IPS DF 4.7 (cell line): ENCODE measurements at regions not wholly inside any gene's neighbourhood (a gene's known extent, or its start where the extent isn't known, plus 50 kb on each side); places are given as distances from the start of the nearest gene placed in this dataset.
A peak's percentile ranks its signal among the peaks of the same experiment; 100 is the strongest.

Experiments used
- DNase-seq: peaks from one replicate; pipeline ENCODE4 v3.0.0-alpha.2; 2013; ENCODE audit warnings: low spot score; ENCODE audit errors: extremely low read depth

DNA sequence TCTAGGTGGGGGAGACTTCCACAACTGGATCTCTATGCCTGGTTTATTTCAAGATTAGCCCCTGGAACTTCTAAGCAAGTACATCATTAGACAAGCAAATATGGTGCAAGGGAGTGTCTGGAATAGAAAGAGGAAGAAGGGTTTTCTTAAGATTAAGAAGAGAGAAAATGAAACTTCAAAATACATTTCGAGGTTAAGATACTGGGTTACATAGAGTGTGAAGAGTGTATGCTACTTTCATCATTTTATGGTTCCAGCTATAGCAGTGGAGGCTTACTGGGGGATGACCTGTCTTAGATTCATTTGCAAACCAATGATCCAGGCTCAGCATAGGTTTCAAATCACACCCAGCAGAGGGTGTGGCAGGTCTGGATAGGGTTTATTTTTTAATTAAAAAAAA lies 144.4 kb upstream of the GATB start:
- DNase-seq, result no peak

DNA sequence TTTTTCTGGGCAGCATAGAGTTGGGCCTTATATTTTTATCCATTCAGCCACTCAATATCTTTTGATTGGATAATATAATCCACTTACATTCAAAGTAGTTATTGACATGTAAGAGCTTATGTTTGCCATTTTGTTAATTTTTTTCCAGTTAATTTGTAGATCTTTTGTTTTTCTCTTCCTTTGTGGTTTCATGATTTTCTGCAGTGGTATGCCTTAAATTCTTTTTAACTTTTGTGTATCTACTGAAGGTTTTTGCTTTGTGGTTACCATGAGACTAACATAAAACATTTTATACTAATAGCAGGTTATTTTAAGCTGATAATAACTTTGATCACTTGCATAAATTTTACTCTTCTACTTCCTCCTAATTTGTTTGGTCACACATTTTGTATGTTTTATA lies 140.8 kb upstream of the GATB start:
- DNase-seq, result no peak

DNA sequence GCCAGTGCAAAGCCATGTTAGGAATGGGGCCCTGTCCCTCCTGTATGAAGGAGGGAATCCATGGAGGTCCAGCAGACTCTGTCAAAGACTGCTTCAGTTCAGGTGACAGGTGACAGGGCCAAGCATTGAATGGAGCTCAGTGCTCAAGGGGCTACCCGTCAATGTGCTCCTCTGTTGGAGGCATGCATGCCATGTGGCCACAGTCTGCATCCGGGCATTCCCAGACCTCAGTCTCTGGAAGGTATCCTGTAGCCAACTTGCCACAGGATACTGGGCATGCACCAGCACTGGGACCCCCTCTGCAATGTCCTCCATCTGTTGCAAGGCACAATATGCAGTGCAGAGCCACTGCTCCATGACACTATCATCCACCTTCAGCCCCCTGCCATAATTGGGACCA lies 136.1 kb upstream of the GATB start:
- no peak for DNase-seq

DNA sequence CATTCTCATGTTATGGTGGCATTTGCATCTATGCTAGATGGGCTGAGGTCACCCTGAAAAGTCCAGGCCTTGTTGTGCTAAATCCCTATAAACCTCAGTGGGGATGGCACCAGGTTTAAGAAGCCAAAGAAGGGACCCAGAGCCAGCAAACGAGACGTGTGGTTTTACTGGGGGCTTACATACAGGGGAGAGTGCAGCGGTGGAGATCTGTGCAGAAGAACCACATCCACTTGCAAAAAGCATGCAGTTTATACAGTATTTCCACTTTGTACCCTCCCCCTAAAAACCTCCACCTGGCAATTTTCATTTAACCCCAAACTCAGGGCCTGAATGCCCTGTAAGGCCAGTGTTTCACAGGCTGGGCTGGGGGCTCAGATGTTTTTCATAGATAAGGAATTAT lies 134.9 kb upstream of the GATB start:
- no peak for DNase-seq

DNA sequence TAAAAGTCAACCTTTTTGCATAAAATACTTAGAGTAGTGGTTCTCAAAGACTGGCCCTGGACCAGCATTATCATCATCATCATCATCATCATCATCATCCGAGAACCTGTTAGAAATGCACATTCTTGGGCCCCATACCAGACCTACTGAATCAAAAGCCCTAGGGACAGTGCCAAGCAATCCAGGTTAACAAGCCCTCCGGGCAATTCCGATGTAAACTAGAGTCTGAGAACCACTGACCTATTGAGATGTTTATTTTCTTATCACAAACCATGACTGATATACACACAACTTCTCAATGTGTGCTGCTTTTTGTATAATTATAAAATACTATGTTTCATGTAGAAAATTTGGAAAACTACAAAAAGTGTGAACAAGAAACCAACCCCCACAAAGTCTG lies 133.4 kb upstream of the GATB start:
- no peak for DNase-seq

DNA sequence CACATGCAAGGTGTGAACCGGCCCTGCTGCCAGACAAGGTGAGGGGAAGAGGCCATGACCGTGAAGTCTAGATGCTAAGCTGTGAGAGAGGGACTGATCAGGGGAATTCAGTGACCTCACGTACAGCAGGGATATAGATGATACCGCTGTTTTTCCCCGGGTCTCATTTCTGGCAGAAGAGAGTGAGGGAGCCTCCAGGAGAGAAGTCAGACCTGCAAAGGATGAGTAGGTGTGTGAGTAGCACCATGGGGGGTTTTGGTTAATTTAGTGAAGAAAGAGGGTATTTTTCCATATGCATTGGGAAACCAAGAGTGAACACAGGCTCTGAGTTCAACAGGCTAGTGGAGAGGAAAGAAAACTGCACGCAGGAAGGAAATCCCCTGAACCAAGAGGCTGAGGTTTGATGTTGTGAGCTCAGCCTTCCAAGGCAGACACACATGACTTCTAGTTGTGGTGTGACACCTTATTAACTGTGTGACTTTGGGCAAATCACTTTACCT lies 127.6 kb upstream of the GATB start:
- DNase-seq, result no peak

DNA sequence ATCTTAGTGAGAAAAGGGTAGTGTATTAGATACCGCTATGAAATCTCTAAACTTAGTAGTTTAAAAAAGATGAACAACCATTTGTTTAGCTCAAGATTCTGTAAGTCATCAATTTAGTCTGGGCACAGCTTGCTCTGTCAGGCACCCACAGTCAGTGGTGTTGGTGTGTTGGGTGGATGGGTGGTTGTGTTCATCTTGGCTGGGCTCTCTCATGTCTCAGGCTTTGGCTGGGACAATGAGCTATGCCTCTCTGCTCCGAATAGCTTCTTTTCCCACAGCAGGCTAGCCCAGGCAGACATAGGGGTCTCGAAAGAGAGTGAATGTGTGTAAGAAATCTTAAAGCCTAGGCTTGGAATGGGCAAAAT lies 127.0 kb upstream of the GATB start:
- no peak for DNase-seq

DNA sequence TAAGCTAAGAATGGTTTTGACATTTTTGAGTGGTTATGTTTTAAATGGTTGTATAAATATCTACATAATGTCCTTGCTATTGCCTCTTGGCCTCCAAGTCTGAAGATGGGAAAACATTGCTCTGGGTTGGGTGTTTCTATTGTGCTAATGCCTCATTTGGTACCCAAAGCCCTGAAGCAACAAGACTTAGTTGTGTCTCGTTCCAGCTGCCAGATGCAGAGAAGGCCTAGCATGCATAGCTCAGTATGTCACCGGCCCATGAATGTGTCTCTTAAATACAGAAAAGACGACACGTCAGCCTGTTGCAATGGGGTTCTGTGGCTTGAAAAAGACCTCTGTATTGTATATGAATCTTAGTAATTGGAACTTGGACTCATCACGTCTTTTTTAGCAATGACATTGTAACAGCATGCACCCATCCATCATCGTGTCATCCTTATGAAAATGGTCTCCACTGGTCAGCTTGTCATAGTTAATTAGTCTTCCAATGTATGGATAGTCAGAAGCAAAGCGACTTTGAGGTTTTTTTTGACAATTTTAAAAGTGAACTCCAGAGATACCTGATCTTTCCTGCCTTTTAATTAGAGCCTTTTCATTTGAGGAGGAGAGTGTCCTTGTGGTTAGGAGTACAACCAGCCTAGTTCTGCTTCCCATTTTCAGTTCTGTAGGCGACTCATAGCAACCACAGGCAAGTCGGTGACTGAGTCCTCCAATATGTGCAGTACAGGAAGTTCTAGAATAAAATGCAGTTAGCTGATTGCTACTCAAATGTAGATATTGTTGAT lies 126.4 kb upstream of the GATB start:
- DNase-seq, result no peak

DNA sequence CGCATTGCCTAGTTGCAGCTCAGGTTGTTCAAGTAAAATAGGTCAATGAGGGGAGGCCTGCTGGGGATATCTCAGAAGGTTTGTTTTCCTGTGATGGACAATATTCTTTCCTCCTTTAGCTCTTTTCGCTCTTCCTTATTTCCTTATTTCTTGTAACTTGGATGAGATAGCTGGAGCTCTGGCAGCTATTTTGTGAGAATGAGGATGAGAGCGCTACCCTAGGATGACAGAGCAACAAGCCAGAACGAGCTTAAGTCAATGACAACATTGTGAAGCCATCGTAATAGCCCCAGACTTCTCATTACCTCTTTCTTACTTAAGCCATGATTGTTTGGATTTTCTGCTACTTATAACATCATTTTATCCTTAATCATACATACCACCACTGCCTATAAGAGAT lies 124.3 kb upstream of the GATB start:
- no peak for DNase-seq

DNA sequence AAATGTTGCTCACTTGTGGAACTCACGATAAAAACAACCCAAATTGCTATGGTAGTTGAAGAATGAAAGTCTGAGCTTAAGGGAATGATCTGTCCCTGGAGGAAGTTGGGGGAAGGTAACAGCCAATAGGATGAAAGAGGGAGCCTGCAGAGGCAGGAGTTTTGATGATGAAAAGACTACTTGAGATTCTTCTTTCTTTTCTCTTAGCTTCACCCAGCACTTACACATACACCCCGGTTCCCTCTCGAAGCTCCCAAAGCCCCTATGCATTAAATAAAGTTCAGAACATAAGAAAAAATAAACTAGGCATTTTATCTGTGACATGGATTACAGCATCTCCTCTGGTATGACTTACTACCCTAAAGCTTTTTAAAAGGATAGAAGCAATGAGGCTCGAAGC lies 122.9 kb upstream of the GATB start:
- DNase-seq, result no peak

DNA sequence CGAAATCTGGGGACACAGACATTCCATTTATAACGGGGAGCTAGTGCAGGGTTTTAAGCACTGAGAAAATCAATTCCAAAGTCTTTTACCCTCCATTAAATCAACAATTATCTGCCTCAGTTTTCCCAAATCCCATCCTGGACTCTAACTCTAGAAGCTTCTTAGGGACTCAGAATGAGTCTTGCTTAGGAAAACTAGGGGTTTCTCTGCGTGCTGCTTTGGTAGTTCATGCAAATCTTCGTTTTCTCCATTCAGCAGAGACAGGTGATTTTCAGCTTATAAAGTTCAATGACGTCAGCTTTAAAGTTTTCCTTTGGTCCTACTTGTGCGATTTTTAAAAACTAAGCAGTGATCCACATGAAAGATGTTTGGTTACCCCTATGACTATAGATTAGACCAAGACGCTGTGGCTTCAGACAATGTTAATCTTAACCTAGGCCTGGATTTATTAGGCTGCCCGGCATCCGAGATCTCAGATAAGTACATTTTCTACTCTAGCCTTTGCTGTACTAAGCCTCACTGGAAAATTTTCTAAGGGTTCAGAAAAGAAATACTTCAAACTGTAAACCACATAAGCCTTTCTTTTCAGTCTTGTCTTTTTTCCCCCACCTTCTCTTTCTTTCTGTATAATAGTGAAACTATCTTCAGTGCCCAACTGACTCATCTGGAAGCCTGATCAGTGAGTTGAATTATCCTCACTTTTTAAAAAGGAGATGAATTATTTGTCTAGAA lies 121.4 kb upstream of the GATB start:
- DNase-seq, result no peak

DNA sequence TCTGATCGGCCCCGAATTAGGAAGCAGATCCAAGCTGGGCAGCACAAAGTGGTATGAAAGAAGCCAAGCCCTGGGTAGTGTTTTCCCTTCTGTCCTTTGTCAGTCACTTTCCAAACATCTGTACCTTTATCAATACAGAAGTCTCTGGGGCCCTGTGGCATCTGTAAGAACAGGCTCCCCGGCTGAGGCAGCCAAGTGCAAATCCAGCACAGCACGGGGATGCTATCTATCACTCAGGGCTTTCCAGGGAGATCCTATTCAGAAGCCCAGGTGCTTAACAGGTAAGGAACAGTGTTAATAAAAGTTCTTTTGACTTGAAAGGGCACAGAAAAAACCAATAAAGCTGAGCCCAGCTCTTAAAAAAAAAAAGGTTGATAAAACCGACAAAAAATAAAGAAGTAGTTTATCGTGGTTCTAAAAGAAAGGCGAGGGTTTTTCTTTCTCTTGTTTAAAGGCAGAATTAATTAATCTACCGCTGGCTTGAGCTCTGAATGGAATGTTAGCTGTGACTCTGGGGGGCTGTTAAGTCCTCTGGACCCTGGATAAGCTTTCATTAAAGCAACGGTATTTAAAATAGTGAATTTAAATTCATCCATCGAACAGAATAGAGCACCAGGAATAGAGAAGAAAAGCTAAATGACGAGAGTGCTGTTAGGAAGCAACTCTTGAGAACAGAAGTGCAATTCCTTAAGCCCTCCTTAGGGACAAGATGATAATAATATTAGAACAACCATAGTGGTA lies 119.1 kb upstream of the GATB start:
- DNase-seq, result no peak

DNA sequence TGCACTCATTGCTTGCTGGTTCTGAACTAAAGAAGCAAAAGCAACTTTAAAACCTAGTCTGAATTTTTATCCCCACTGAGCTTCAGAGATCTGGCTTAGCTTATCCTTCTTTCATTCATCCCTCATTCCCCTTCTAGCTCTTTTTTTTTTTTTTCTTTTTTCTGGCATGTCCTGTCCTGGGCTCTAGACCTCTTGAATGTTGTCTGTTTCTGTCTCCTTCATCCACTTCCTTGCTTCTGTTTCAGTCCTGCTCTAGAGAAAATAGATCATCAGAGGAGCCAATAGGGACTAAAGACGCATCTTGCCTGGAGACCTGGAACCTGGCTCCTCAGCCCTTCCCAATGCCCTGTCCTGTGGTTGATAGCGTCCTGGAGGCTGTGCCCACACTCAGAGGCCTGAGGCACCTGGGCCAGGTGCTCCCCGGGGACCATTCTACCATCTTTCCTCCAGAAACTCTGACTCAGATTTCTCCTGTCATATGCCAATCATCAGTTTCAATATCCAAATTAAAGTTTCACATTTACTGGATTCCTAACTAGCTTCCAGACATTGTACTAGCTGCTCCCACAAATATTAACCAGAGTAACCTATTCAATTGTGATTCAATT lies 115.7 kb upstream of the GATB start:
- no peak for DNase-seq

DNA sequence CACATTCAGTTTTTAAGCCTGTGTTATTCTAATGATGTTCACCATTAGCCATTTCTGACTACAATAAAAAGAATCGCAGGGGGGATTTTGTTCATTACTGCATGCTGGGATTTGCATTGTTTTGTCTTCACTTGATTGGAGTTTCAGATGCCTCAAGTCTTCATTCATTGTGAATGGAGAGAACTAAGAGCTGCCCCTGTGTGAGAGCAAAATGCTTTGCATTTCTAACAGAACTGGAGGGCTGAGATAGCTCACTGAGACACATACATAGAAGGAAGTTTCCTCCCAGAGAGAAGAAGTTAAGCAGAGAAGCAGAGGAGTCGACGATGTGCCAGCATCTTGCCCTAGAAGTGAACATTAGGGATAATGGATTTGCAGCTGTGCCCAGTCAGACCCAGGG lies 113.5 kb upstream of the GATB start:
- peak; percentile 38 for DNase-seq

DNA sequence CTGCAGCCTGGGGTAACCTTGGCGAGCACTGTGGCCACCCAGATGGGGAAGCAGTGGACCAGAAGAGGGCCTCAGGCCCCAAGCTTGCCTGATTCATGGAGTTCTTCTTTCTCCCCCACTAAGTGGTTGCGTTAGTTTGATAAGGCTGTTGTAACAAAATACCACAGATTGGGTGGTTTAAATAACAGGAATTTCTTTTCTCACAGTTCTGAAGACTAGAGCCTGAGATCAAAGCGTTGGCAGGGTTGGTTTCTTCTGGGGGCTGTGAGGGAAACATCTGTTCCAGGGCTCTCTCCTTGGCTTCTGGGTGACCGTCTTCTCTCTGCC lies 105.7 kb upstream of the GATB start:
- no peak for DNase-seq

DNA sequence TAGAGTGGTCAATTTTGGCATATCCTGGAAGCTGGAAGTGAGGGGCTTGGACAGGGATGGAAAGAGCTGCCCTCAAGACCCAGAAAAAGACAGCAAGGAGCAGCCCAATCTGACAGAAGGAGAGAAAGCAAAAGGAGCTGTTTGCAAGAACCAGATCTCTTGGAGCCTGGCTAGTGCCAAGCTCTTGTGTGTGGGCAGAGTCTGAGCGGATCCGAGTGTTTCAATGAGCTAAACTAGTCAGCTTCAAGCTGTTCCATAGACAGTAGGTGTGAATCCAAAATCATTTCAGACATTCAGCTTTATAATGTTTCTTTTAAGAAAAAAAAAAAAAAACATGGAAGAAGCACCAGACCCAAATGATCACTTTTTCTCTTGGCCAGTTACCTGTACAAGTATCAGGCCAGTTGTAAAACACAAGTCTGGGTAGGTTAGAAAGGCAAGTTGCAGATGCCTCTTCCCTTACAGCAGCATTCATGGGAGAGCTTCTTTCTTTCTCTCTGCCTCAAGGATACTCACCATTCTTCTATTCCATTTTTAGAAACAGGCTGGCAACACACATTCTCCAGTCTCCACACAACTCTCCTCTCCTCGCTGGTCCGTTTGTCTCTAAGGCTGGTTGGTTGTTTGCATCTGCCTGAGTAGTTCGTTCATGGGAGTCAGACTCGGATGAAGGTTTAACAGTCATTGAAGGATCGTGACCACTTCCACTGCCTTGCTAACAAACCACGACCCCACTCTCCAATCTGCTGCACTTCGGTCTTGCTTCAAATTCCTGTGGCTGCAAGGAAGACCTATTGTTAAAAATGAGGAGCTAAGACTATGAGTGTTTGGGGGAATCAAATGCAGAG lies 105.2 kb upstream of the GATB start:
- no peak for DNase-seq

DNA sequence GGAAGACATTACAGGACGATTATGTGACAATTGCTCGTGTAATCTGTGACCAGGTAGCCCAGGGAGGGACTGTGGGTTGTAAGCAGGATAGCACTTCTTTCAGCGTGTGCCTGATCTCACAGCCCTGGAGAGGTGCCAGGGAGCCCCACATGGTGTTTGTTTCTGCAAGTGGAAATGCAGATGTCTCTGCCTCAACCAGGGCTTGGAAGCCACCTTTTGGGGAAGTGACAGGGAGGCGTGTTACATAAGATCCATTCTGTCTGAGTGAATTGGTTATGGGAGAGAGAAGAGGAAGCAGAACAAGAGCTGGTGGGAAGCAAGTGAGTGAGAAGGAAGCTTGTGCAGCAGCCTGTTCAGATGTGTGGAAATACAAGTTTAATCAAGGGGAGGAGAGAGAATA lies 104.5 kb upstream of the GATB start:
- DNase-seq, result no peak

DNA sequence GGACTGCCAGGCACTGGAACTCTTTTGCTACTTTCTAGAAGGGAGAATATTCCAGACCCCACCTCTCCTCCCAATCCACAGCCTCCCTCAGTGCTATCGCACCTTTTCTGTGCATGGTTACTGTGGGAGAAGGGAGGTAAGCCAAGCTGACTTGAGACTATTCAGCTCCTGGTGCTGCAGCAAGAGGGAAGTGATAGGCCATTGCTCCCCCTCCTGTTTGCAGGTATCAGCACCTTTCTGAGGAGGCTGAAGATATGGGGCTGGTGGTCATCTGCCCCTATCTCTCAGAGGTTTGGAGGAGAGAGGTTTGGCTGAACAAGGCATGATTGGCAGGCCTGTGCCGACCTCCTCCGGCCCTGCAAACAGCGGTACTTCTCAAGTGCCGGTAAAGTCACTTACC lies 103.3 kb upstream of the GATB start:
- DNase-seq, result no peak

DNA sequence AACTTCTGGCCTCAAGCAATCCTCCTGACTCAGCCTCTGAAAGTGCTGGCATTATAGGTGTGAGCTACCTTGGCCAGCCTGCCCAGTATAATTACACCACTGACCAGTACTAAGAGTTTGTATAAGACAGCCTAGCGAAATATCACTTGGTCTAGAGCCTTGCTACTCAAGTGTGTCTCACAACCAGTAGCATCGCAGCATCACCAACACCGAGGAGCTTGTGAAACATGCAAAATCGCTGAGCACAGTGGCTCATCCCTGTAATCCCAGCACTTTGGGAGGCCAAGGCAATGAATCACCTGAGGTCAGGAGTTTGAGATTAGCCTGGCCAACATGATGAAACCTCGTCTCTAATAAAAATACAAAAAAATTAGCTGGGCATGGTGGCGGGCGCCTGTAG lies 102.0 kb upstream of the GATB start:
- no peak for DNase-seq

DNA sequence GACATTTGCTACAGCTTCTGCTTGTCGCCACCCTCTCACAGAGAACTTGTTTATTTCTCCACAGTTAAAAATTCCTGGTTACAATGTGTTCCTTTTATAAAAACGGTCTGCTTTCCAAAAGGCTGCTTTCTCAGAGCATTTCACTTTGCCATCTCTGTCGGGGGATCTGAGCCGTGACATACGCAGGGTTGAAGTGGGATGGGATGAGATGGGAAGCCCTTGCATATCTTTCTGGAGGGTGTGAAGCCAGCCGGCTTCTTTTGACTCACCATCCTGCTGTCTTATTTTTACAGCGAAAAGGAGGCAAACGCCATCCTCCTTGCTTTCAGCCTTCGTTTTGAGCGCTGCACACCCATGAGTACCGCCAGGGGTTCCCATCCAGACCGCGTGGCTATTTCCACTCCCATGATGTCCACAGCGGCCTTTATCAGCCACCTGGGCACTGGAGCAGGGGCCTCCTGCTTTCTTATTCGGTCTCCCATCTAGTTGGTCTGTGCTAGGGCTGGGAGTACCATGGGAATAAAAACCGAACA lies 99.8 kb upstream of the GATB start:
- no peak for DNase-seq

DNA sequence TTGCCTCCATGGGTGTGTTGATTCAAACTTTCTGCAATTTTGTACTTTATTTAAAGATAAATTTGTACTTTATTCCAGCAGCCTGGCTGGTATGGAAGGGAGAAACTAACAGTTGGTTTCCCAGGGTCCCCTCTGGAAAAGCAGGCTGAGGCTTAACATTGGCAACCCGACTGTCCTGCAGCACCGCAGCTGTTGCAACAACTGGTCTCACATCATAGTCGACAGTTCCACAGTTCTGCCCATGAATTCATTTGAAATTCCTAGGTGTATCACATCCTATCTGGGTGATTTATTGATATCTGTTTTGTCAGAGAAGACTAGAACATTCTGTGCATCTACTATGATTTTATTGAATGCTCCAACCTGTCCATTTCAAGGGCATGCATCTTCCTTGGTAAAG lies 98.8 kb upstream of the GATB start:
- DNase-seq, result no peak
